ENCODE measurements at regions not wholly inside any gene's neighbourhood (a gene's known extent, or its start where the extent isn't known, plus 50 kb on each side); places are given as distances from the start of the nearest gene placed in this dataset.

- no peaks in the 10 kb centered on the region for H3K4me1 ChIP-seq
- no peak for TF ChIP-seq POLR2A (IDR thresholded peaks at IDR 0.05)
- TF ChIP-seq CTCF (IDR thresholded peaks at IDR 0.05): no peak
- no peaks in the 10 kb centered on the region for H3K9me3 ChIP-seq
- no peak for DNase-seq
- intact Hi-C loops (cut with DNase I; ENCODE audit: low total_unique reads): no loop called here
- no peaks in the 10 kb centered on the region for H3K36me3 ChIP-seq (ENCODE audit: low read depth, missing control alignments)
- H3K27ac ChIP-seq: no peak overlapping the region
- no peak overlapping the region for H3K4me3 ChIP-seq
- no peaks in the 10 kb centered on the region for H3K27me3 ChIP-seq
These were observed 107.4 kb upstream of the ACP3 start for GRCh38 chr3:132209855-132210254.

GRCh38 chr3:132210476-132211346, 106.5 kb upstream of the ACP3 start:
- H3K36me3 ChIP-seq (ENCODE audit: low read depth, missing control alignments): no peaks in the 10 kb centered on the region
- peak; percentile 39 for DNase-seq
- no peaks in the 10 kb centered on the region for H3K4me1 ChIP-seq
- no peak overlapping the region for H3K27ac ChIP-seq
- WGBS, 2 donors: 67 to 79% methylated on average over 9 of the region's 9 CpGs
- H3K9me3 ChIP-seq: no peaks in the 10 kb centered on the region
- intact Hi-C loops (cut with DNase I; ENCODE audit: low total_unique reads): no loop called here
- no peak overlapping the region for H3K4me3 ChIP-seq
- peak in 2 of 3 experiments; percentile 9 to 34 for TF ChIP-seq CTCF (IDR thresholded peaks at IDR 0.05)
- TF ChIP-seq POLR2A (IDR thresholded peaks at IDR 0.05): no peak
- H3K27me3 ChIP-seq: no peaks in the 10 kb centered on the region

- TF ChIP-seq POLR2A (IDR thresholded peaks at IDR 0.05) (no peak), CTCF (IDR thresholded peaks at IDR 0.05) (no peak)
- Histone ChIP-seq H3K4me1 (no peaks in the 10 kb centered on the region), H3K27ac (no peak overlapping the region), H3K27me3 (no peaks in the 10 kb centered on the region), H3K36me3 (ENCODE audit: low read depth, missing control alignments) (no peaks in the 10 kb centered on the region), H3K4me3 (no peak overlapping the region), H3K9me3 (no peaks in the 10 kb centered on the region)
- intact Hi-C loops (cut with DNase I; ENCODE audit: low total_unique reads): no loop called here
- DNase-seq: no peak
These were observed 105.3 kb upstream of the ACP3 start for GRCh38 chr3:132211896-132212295.

- Histone ChIP-seq H3K27ac (no peak overlapping the region), H3K4me1 (no peaks in the 10 kb centered on the region), H3K27me3 (no peaks in the 10 kb centered on the region), H3K36me3 (ENCODE audit: low read depth, missing control alignments) (no peaks in the 10 kb centered on the region), H3K9me3 (no peaks in the 10 kb centered on the region), H3K4me3 (no peak overlapping the region)
- no peak for DNase-seq
- intact Hi-C loops (cut with DNase I; ENCODE audit: low total_unique reads): no loop called here
- no peak for TF ChIP-seq POLR2A (IDR thresholded peaks at IDR 0.05)
- TF ChIP-seq CTCF (IDR thresholded peaks at IDR 0.05): no peak
- 61 to 66% methylated on average over 3 of the region's 3 CpGs for WGBS, 2 donors
These were observed 98.1 kb upstream of the ACP3 start for GRCh38 chr3:132218817-132219755.
